Neural progenitor cell (in vitro differentiated cells): ENCODE measurements at regions not wholly inside any gene's neighbourhood (a gene's known extent, or its start where the extent isn't known, plus 50 kb on each side); places are given as distances from the start of the nearest gene placed in this dataset.

Experiments used
- DNase-seq: peaks from one replicate; pipeline ENCODE4 v3.0.0-alpha.2; 2016; ENCODE audit warnings: low spot score
- H2AFZ ChIP-seq: fragments of 200-600 bp; sonication (generic); replicated peaks from 2 replicates; pipeline ENCODE4 v1.6.1; 2016; ENCODE audit warnings: antibody characterized with exemption
- H3F3A ChIP-seq: fragments of 200-600 bp; sonication (generic); 2 replicates; pipeline ENCODE4 v1.6.1; 2016; ENCODE audit warnings: antibody characterized with exemption, low read depth
- H3K27ac ChIP-seq: fragments of 200-600 bp; sonication (generic); 2 replicates; pipeline ENCODE4 v1.5.1; 2016; ENCODE audit warnings: mild to moderate bottlenecking
- H3K27me3 ChIP-seq: fragments of 200-600 bp; sonication (generic); 2 replicates; pipeline ENCODE4 v1.6.1; 2016; ENCODE audit warnings: mild to moderate bottlenecking, moderate library complexity
- H3K36me3 ChIP-seq: fragments of 200-600 bp; sonication (generic); 2 replicates; pipeline ENCODE4 v1.5.1; 2016
- H3K4me1 ChIP-seq: fragments of 200-600 bp; sonication (generic); 2 replicates; pipeline ENCODE4 v1.6.1; 2016; ENCODE audit warnings: mixed run types
- H3K4me2 ChIP-seq: fragments of 200-600 bp; sonication (generic); 2 replicates; pipeline ENCODE4 v1.6.1; 2016
- H3K4me3 ChIP-seq: fragments of 200-600 bp; sonication (generic); 2 replicates; pipeline ENCODE4 v1.5.1; 2016
- H3K79me2 ChIP-seq: fragments of 200-600 bp; sonication (generic); 2 replicates; pipeline ENCODE4 v1.6.1; 2016; ENCODE audit warnings: low read depth
- H3K9ac ChIP-seq: fragments of 200-600 bp; sonication (generic); 2 replicates; pipeline ENCODE4 v1.6.1; 2016
- H3K9me3 ChIP-seq: fragments of 200-600 bp; sonication (generic); 2 replicates; pipeline ENCODE4 v1.5.1; 2016; ENCODE audit warnings: low read depth
- H4K20me1 ChIP-seq: fragments of 200-600 bp; sonication (generic); 2 replicates; pipeline ENCODE4 v1.6.1; 2016; ENCODE audit warnings: low read depth
- H3K27ac Mint-ChIP-seq: 3 replicates; pipeline ENCODE4 v1.8.0; 2021; ENCODE audit warnings: mixed read lengths
- H3K27me3 Mint-ChIP-seq: 2 replicates; pipeline ENCODE4 v1.8.0; 2022; ENCODE audit warnings: low read depth, mild to moderate bottlenecking, inconsistent platforms, moderate library complexity, mixed read lengths; ENCODE audit not compliant: insufficient read depth
- H3K36me3 Mint-ChIP-seq: 3 replicates; pipeline ENCODE4 v1.8.0; 2021; ENCODE audit warnings: mixed read lengths
- H3K4me1 Mint-ChIP-seq: 3 replicates; pipeline ENCODE4 v1.8.0; 2021; ENCODE audit warnings: mixed read lengths
- H3K4me3 Mint-ChIP-seq: 3 replicates; pipeline ENCODE4 v1.8.0; 2021; ENCODE audit warnings: mild to moderate bottlenecking, moderate library complexity, mixed read lengths
- H3K9me3 Mint-ChIP-seq: 3 replicates; pipeline ENCODE4 v1.8.0; 2020; ENCODE audit warnings: mixed read lengths
- EZH2 ChIP-seq: fragments of 200-600 bp; sonication (generic); IDR thresholded peaks from 2 replicates; pipeline ENCODE4 v1.6.1; 2017; ENCODE audit warnings: antibody characterized with exemption, mild to moderate bottlenecking, moderate library complexity
- EZH2phosphoT487 ChIP-seq: fragments of 200-600 bp; sonication (generic); IDR thresholded peaks from 2 replicates; pipeline ENCODE4 v1.6.1; 2017; ENCODE audit warnings: antibody characterized with exemption
- TF ChIP-seq, protein P1 (sequence below): fragments of 200-600 bp; sonication (generic); IDR thresholded peaks from 2 replicates; pipeline ENCODE4 v1.5.1; 2017; ENCODE audit warnings: antibody characterized with exemption, mild to moderate bottlenecking

DNA sequence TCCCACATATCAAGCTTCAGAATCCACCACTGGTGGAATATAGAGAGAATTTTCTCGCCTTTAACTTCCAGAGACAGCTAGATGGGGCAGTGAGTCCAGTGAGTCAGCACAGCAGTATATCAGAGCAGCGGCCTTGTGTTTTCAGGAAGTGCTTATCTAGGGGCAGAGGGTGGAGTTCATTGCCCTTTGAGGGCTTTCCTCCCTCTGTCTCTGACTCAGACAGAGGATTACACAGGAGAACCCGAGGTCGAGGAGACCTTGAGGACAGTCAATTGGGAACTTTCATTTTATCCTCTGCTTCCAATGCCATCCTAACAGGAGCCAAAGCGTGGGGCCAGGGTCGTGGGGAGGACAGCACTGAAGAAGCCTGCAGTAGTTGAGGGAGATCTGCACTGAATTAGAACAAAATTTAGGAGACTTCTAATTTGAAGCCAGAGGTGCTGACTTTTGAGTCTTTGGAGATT lies 109.6 kb upstream of the UMPS start:
- no peak for TF ChIP-seq EZH2
- H2AFZ ChIP-seq = no peak overlapping the region
- Mint-ChIP-seq H3K36me3 (no peaks in the 10 kb centered on the region), H3K9me3 (peaks cover 3% of the 10 kb centered on the region), H3K27me3 (peaks cover 4% of the 10 kb centered on the region), H3K27ac (no peak overlapping the region), H3K4me1 (peaks cover 5% of the 10 kb centered on the region), H3K4me3 (no peak overlapping the region)
- H3F3A ChIP-seq = no peaks in the 10 kb centered on the region
- no peaks in the 10 kb centered on the region for H3K4me1 ChIP-seq
- H3K4me3 ChIP-seq = no peak overlapping the region
- no peaks in the 10 kb centered on the region for H3K27me3 ChIP-seq
- H3K4me2 ChIP-seq = no peak overlapping the region
- H3K9me3 ChIP-seq = no peaks in the 10 kb centered on the region
- H3K9ac ChIP-seq = no peak overlapping the region
- H3K36me3 ChIP-seq = no peaks in the 10 kb centered on the region
- H3K79me2 ChIP-seq = no peaks in the 10 kb centered on the region
- DNase-seq = no peak
- H3K27ac ChIP-seq = no peak overlapping the region
- H4K20me1 ChIP-seq = no peaks in the 10 kb centered on the region

DNA sequence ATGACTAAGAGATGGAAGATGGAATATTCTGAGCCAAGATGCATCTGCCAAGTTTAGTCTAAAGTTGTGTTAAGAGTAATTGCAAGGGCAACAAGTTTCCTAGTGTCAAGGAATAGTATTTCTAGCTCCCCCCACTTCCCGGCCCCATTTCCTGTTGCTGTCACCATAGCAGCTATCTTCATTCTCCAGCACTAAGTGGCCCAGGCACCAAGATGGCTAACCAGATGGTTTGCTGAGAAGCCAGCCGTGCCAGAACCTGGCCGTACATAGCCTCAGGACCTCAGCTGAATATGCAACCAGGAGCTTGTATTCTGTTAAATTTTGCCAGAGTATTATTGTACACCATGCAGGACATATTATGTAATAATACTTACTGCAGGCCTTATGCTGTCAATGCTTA lies 108.8 kb upstream of the UMPS start:
- Histone ChIP-seq H3K9me3 (no peaks in the 10 kb centered on the region), H4K20me1 (no peaks in the 10 kb centered on the region), H2AFZ (no peak overlapping the region), H3K4me3 (no peak overlapping the region), H3F3A (no peaks in the 10 kb centered on the region), H3K4me2 (no peak overlapping the region), H3K79me2 (no peaks in the 10 kb centered on the region), H3K27me3 (no peaks in the 10 kb centered on the region), H3K9ac (no peak overlapping the region), H3K4me1 (no peaks in the 10 kb centered on the region), H3K27ac (no peak overlapping the region), H3K36me3 (no peaks in the 10 kb centered on the region)
- Mint-ChIP-seq H3K9me3 (peaks cover 3% of the 10 kb centered on the region), H3K27ac (no peak overlapping the region), H3K36me3 (no peaks in the 10 kb centered on the region), H3K4me3 (no peak overlapping the region), H3K27me3 (peaks cover 4% of the 10 kb centered on the region), H3K4me1 (peaks cover 5% of the 10 kb centered on the region)
- no peak for DNase-seq
- TF ChIP-seq, protein P1, sequence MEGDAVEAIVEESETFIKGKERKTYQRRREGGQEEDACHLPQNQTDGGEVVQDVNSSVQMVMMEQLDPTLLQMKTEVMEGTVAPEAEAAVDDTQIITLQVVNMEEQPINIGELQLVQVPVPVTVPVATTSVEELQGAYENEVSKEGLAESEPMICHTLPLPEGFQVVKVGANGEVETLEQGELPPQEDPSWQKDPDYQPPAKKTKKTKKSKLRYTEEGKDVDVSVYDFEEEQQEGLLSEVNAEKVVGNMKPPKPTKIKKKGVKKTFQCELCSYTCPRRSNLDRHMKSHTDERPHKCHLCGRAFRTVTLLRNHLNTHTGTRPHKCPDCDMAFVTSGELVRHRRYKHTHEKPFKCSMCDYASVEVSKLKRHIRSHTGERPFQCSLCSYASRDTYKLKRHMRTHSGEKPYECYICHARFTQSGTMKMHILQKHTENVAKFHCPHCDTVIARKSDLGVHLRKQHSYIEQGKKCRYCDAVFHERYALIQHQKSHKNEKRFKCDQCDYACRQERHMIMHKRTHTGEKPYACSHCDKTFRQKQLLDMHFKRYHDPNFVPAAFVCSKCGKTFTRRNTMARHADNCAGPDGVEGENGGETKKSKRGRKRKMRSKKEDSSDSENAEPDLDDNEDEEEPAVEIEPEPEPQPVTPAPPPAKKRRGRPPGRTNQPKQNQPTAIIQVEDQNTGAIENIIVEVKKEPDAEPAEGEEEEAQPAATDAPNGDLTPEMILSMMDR = no peak
- TF ChIP-seq EZH2 (no peak), EZH2phosphoT487 (no peak)

DNA sequence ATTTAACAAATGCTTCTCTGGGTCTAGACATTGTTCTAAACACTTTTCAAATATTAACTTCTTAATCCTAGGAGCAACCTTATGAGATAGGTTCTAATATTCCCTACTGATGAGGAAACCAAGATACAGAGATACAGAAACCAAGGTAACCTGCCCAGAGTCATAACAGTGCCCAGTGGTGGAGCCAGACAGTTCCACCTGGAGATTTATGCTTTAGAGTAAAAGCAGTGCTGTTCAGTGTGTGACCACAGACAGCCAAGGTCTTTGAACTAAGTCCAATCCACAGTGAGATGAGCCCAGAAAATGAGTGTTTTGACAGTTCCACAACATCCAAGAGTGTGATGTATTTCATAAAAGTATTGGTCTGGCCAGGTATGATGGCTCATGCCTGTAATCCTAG lies 105.2 kb upstream of the UMPS start:
- Mint-ChIP-seq H3K4me3 (no peak overlapping the region), H3K4me1 (peaks cover 15% of the 10 kb centered on the region), H3K36me3 (no peaks in the 10 kb centered on the region), H3K27me3 (peaks cover 4% of the 10 kb centered on the region), H3K27ac (no peak overlapping the region), H3K9me3 (no peaks in the 10 kb centered on the region)
- H2AFZ ChIP-seq = no peak overlapping the region
- H3K4me1 ChIP-seq = no peaks in the 10 kb centered on the region
- no peaks in the 10 kb centered on the region for H3K36me3 ChIP-seq
- H3K27me3 ChIP-seq = no peaks in the 10 kb centered on the region
- no peak for TF ChIP-seq EZH2phosphoT487
- TF ChIP-seq EZH2 = no peak
- TF ChIP-seq, protein P1 = no peak
- H3K27ac ChIP-seq = no peak overlapping the region
- no peak overlapping the region for H3K9ac ChIP-seq
- no peaks in the 10 kb centered on the region for H3K9me3 ChIP-seq
- H4K20me1 ChIP-seq = no peaks in the 10 kb centered on the region
- H3K4me2 ChIP-seq = no peak overlapping the region
- H3F3A ChIP-seq = no peaks in the 10 kb centered on the region
- no peaks in the 10 kb centered on the region for H3K79me2 ChIP-seq
- no peak overlapping the region for H3K4me3 ChIP-seq
- DNase-seq = no peak

DNA sequence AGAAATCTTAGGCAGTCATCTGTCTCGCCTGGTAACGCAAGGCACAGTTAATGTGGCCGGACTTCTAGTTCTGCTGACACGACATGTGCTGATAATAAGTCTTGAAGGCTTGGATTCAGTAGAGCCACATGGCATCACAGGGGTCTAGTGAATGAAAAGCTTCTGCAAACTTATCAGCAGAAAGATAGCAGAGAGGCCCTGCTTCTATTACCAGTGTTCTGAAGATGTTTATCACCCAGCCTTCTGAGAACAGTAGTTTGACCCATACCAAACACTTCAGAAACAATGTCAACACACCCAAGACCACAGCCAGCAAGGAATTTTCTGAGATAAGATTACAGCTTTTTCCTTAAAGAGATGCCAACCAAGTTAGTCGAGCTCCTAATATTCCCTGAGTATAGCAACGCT lies 102.7 kb upstream of the UMPS start:
- no peaks in the 10 kb centered on the region for H3K9me3 ChIP-seq
- Mint-ChIP-seq H3K4me3 (no peak overlapping the region), H3K9me3 (no peaks in the 10 kb centered on the region), H3K27ac (no peak overlapping the region), H3K27me3 (peaks cover 4% of the 10 kb centered on the region), H3K4me1 (peaks cover 22% of the 10 kb centered on the region), H3K36me3 (peaks cover 2% of the 10 kb centered on the region)
- no peaks in the 10 kb centered on the region for H3F3A ChIP-seq
- H3K4me2 ChIP-seq = no peak overlapping the region
- H2AFZ ChIP-seq = no peak overlapping the region
- no peak overlapping the region for H3K9ac ChIP-seq
- no peaks in the 10 kb centered on the region for H4K20me1 ChIP-seq
- no peaks in the 10 kb centered on the region for H3K27me3 ChIP-seq
- no peak overlapping the region for H3K27ac ChIP-seq
- no peaks in the 10 kb centered on the region for H3K36me3 ChIP-seq
- DNase-seq = no peak
- TF ChIP-seq EZH2 (no peak), EZH2phosphoT487 (no peak)
- TF ChIP-seq, protein P1 = no peak
- no peaks in the 10 kb centered on the region for H3K4me1 ChIP-seq
- no peak overlapping the region for H3K4me3 ChIP-seq
- H3K79me2 ChIP-seq = no peaks in the 10 kb centered on the region
